ENCODE measurements at regions not wholly inside any gene's neighbourhood (a gene's known extent, or its start where the extent isn't known, plus 50 kb on each side); places are given as distances from the start of the nearest gene placed in this dataset.

GRCh38 chr10:108523016-108523800 lies 1358.7 kb upstream of the SORCS1 start:
- Histone ChIP-seq H3K4me1 (no peaks in the 10 kb centered on the region), H3K9me3 (no peaks in the 10 kb centered on the region), H3K4me3 (no peak overlapping the region), H3K27me3 (no peaks in the 10 kb centered on the region), H3K36me3 (no peaks in the 10 kb centered on the region), H3K27ac (no peak overlapping the region)
- ATAC-seq = no peak
- DNase-seq = no peak
- TF ChIP-seq CTCF (IDR thresholded peaks at IDR 0.05) = no peak
- TF ChIP-seq POLR2A (IDR thresholded peaks at IDR 0.05) = no peak
- intact Hi-C loops (cut with DNase I) = no loop called here
- WGBS, 4 donors = 79 to 83% (median 82%) methylated on average over 4 of the region's 4 CpGs

DNA sequence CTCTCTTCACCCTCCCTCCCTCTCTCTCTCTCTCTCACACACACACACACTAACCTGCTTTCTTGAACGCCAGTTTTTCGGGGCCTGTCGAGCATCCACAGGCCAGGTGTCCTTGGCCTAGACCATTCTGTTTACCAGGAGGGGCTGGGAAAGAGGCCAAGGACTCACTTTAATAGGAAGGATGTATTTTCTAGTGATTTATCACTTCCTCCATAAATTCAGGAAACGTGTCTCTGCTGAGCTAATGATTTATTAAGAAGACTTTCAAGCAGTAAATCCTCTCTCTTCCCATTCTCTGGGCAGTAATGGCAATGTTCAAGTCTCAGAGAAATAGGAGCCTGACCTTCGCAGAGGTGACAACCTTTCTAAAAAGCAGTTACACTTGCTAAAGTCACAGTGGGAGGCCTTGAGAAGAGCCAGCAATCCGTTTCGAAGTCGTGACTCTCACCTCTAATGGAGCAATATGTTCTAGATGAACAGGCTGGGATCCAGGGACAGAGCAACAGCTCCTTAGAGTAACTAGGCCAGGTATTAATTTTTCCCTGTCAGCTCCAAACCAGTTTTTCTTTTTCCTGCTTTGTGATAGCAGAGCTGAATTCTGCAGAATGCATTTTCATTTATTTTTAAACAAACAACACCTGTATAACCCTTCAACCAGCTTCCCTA lies 1357.5 kb upstream of the SORCS1 start:
- WGBS, 4 donors = 35 to 37% (median 35%) methylated on average over 8 of the region's 8 CpGs
- Histone ChIP-seq H3K4me1 (no peaks in the 10 kb centered on the region), H3K27ac (no peak overlapping the region), H3K9me3 (no peaks in the 10 kb centered on the region), H3K36me3 (no peaks in the 10 kb centered on the region), H3K27me3 (no peaks in the 10 kb centered on the region), H3K4me3 (no peak overlapping the region)
- DNase-seq (no peak), ATAC-seq (no peak)
- TF ChIP-seq POLR2A (IDR thresholded peaks at IDR 0.05) (no peak), CTCF (IDR thresholded peaks at IDR 0.05) (no peak)
- intact Hi-C loops (cut with DNase I) = no loop called here

- Histone ChIP-seq H3K4me3 (no peak overlapping the region), H3K36me3 (no peaks in the 10 kb centered on the region), H3K4me1 (no peaks in the 10 kb centered on the region), H3K27me3 (no peaks in the 10 kb centered on the region), H3K27ac (no peak overlapping the region), H3K9me3 (no peaks in the 10 kb centered on the region)
- intact Hi-C loops (cut with DNase I) = no loop called here
- WGBS, 4 donors = 62 to 79% (median 73%) methylated on average over 2 of the region's 2 CpGs
- TF ChIP-seq POLR2A (IDR thresholded peaks at IDR 0.05) (no peak), CTCF (IDR thresholded peaks at IDR 0.05) (no peak)
- DNase-seq (no peak), ATAC-seq (no peak)
Measured at GRCh38 chr10:108515821-108516220, 1351.3 kb upstream of the SORCS1 start.

GRCh38 chr10:108500396-108500795 lies 1335.9 kb upstream of the SORCS1 start:
- Histone ChIP-seq H3K36me3 (no peaks in the 10 kb centered on the region), H3K27me3 (no peaks in the 10 kb centered on the region), H3K4me3 (no peak overlapping the region), H3K27ac (no peak overlapping the region), H3K9me3 (peaks cover 0 to 11% (median 0%) of the 10 kb centered on the region in 12 donors), H3K4me1 (no peaks in the 10 kb centered on the region)
- TF ChIP-seq CTCF (IDR thresholded peaks at IDR 0.05) = no peak
- ATAC-seq (no peak), DNase-seq (no peak)
- intact Hi-C loops (cut with DNase I) = no loop called here
- WGBS, 4 donors = 63 to 67% (median 64%) methylated on average over 3 of the region's 3 CpGs

Data from heart left ventricle (tissue), 16 donors.